ENCODE measurements at regions not wholly inside any gene's neighbourhood (a gene's known extent, or its start where the extent isn't known, plus 50 kb on each side); places are given as distances from the start of the nearest gene placed in this dataset.
A peak's percentile ranks its signal among the peaks of the same experiment; 100 is the strongest.

DNA sequence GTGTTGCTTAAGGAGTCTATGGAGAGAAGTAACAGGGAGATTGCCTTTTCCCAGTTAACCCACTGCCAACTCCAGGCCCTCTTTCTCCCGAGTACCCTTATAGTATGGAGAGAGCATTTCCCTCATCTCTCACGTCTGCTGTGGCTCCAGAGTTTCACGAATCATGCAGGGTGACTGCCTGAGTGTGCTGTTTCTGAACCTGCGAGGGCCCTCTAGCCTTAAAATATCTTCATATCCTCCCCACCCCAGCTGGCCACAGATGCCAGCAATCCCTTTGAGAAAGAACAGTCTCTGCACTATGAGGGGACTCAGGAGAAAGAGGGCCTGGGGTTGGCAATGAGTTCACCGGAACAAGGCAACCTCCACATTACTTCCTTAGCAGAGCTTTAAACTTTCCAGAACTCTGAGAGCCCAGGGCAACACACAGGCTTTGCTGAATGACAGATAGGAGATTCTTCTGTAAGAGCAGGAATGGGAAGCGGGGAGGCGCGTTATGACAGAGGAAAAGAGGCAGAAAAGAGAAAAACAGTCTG, 81.6 kb upstream of the ANKH start:
- no peaks in the 10 kb centered on the region for H3K9me3 ChIP-seq
- no peak overlapping the region for H3K4me3 ChIP-seq (ENCODE audit: low read depth, low read length)
- H3K4me1 ChIP-seq, result peaks cover 23% of the 10 kb centered on the region
- TF ChIP-seq, protein P1, sequence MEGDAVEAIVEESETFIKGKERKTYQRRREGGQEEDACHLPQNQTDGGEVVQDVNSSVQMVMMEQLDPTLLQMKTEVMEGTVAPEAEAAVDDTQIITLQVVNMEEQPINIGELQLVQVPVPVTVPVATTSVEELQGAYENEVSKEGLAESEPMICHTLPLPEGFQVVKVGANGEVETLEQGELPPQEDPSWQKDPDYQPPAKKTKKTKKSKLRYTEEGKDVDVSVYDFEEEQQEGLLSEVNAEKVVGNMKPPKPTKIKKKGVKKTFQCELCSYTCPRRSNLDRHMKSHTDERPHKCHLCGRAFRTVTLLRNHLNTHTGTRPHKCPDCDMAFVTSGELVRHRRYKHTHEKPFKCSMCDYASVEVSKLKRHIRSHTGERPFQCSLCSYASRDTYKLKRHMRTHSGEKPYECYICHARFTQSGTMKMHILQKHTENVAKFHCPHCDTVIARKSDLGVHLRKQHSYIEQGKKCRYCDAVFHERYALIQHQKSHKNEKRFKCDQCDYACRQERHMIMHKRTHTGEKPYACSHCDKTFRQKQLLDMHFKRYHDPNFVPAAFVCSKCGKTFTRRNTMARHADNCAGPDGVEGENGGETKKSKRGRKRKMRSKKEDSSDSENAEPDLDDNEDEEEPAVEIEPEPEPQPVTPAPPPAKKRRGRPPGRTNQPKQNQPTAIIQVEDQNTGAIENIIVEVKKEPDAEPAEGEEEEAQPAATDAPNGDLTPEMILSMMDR (IDR thresholded peaks at IDR 0.05; ENCODE audit: low read depth, low read length), result no peak
- H3K36me3 ChIP-seq, result no peaks in the 10 kb centered on the region
- DNase-seq, result no peak
- no peaks in the 10 kb centered on the region for H3K27me3 ChIP-seq

DNA sequence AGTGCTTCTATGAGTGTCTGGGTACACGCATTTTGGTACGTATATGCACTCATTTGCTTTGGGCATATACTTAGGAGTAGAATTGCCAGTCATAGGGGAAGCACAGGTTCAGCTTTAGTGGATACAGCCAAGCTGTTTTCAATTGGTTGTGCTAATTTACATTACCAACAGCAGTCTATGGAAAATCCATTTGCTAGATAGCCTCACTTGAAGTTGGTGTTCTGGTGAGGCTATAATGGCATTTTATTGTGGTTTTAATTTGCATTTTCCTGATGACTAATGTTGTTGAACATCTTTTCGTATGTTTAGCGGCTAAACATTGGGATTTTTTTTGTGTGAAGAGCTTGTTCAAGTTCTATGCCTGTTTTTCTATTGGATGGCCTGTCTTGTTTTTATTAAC, 76.8 kb upstream of the ANKH start:
- TF ChIP-seq, protein P1 (IDR thresholded peaks at IDR 0.05; ENCODE audit: low read depth, low read length), result no peak
- Histone ChIP-seq H3K4me3 (ENCODE audit: low read depth, low read length) (no peak overlapping the region), H3K36me3 (no peaks in the 10 kb centered on the region), H3K27me3 (no peaks in the 10 kb centered on the region), H3K9me3 (no peaks in the 10 kb centered on the region), H3K4me1 (peaks cover 4% of the 10 kb centered on the region)
- DNase-seq, result no peak

DNA sequence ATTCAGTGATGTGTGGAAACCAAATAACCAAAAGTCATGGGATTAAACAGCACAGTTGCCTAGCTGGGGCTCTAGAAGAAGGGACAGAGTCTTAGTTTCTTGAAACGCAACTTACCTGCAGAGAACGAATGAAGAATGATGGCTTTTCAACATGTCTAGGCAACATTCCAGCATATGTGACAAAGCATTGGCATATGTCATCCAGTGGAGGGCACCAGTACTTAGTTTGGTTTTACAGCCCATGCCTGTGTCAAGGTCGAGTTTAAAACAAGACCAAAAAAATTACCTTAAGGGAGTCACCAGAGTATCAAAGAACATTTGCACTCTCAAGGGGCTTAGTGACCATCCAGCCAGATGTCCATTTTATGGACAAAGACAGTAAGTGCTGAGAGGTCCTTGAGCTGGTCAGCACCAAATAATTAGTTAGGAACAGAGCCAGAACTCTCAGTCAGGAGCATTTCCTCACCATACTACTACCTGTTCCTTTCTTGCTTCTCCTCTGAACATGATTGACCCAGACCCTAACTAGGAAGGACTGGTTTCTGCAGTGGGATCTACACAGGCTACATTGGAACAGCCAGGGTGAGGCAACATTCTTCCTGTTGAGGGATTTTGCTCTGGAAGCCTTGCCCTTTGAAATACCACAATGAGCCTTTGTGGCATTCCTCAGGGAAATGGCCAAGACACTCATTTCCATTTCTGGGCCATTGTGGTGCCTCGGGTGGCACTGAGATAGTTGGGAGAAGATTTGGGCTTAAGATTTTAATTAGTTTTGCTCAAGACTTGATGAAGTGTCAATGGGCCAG, 75.4 kb upstream of the ANKH start:
- TF ChIP-seq, protein P1 (IDR thresholded peaks at IDR 0.05; ENCODE audit: low read depth, low read length), result peak; percentile 83
- peak; percentile 42 for DNase-seq
- H3K27me3 ChIP-seq, result no peaks in the 10 kb centered on the region
- H3K4me1 ChIP-seq, result 0 out of 2 replicates have a peak, but pooled peaks cover 6% of the 10 kb centered on the region
- H3K9me3 ChIP-seq, result no peaks in the 10 kb centered on the region
- no peaks in the 10 kb centered on the region for H3K36me3 ChIP-seq
- no peak overlapping the region for H3K4me3 ChIP-seq (ENCODE audit: low read depth, low read length)

DNA sequence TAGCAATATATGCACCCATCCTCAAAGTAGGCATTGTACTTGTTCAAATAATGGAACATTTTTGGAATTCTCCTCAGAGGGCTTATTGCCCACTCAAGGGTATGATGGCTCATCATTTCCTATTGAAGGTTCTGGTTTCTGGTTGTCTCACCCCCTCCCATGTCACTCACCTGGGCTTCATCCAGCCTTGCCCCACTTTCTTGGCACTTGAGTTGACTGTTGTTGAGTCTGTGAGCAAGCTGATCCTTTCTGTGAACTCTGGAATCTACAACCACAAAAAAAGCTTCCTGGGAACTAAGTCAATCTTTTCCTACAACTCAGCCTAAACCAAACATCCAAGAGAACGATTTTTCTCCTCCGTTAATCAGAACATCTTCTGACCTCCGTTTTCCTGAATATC, 73.9 kb upstream of the ANKH start:
- Histone ChIP-seq H3K36me3 (no peaks in the 10 kb centered on the region), H3K9me3 (no peaks in the 10 kb centered on the region), H3K4me3 (ENCODE audit: low read depth, low read length) (no peak overlapping the region), H3K27me3 (no peaks in the 10 kb centered on the region), H3K4me1 (0 out of 2 replicates have a peak, but pooled peaks cover 6% of the 10 kb centered on the region)
- TF ChIP-seq, protein P1 (IDR thresholded peaks at IDR 0.05; ENCODE audit: low read depth, low read length), result no peak
- no peak for DNase-seq

DNA sequence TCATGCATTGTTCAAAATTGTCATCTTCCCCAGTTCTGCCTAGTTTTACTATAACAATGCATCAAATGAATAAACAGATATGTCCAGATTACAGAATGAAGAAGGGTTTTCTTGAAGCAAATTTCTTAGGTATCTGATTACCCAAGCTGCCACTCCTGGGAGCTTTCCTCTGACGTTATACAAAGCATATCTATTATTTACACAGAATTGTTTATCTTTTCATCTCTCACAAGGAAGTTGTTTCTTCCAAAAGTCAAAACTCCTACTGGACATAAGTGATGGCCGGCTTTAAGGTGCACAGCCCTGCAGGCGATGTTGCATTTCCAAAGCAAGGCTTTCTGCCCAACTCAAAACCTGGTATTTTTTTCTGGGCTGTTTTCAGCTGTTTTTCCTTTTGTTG, 73.4 kb upstream of the ANKH start:
- H3K4me3 ChIP-seq (ENCODE audit: low read depth, low read length), result no peak overlapping the region
- 0 out of 2 replicates have a peak, but pooled peaks cover 6% of the 10 kb centered on the region for H3K4me1 ChIP-seq
- DNase-seq, result no peak
- H3K9me3 ChIP-seq, result no peaks in the 10 kb centered on the region
- H3K36me3 ChIP-seq, result no peaks in the 10 kb centered on the region
- H3K27me3 ChIP-seq, result no peaks in the 10 kb centered on the region
- TF ChIP-seq, protein P1 (IDR thresholded peaks at IDR 0.05; ENCODE audit: low read depth, low read length), result no peak

DNA sequence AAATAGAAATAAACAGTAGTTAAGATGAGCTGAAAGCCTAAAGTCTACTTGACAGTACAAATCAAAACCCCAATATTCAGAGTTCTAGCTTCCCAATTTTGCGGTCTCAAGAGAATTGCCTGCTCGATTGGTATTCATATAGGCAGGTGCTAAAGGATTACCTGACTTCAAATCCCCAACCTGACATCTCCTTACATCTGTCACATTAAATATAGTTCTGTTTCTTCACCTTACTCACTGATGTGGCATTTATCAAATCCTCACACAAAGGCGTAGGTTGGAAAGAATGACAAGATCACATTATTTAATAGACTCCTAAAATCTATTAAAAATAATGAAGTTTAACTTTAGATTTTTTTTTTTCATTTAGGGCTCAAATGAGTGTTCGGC, 72.8 kb upstream of the ANKH start:
- no peak for DNase-seq
- Histone ChIP-seq H3K36me3 (no peaks in the 10 kb centered on the region), H3K9me3 (no peaks in the 10 kb centered on the region), H3K4me1 (0 out of 2 replicates have a peak, but pooled peaks cover 6% of the 10 kb centered on the region), H3K4me3 (ENCODE audit: low read depth, low read length) (no peak overlapping the region), H3K27me3 (no peaks in the 10 kb centered on the region)
- TF ChIP-seq, protein P1 (IDR thresholded peaks at IDR 0.05; ENCODE audit: low read depth, low read length), result no peak

Data from BE2C (cell line).